HG02798 (cell line): ENCODE measurements at regions not wholly inside any gene's neighbourhood (a gene's known extent, or its start where the extent isn't known, plus 50 kb on each side); places are given as distances from the start of the nearest gene placed in this dataset.

Experiments
- ATAC-seq: cut with Tn5 transposase; IDR thresholded peaks from one replicate; pipeline ENCODE4 v1.9.1; 2021; ENCODE audit warnings: mild to moderate bottlenecking; ENCODE audit not compliant: unreplicated experiment, poor library complexity

- ATAC-seq, result no peak
Observed at GRCh38 chr3:11089931-11090330, 64.4 kb upstream of the HRH1 start.

- no peak for ATAC-seq
Observed at GRCh38 chr3:11090551-11090950, 63.7 kb upstream of the HRH1 start.

GRCh38 chr3:11091088-11091590, 63.2 kb upstream of the HRH1 start:
- no peak for ATAC-seq

- ATAC-seq, result no peak
Observed at GRCh38 chr3:11091791-11092190, 62.5 kb upstream of the HRH1 start.

- ATAC-seq, result no peak
Observed at GRCh38 chr3:11093823-11094340, 60.4 kb upstream of the HRH1 start.

GRCh38 chr3:11095932-11096265, 58.4 kb upstream of the HRH1 start:
- no peak for ATAC-seq

GRCh38 chr3:11096266-11097139, 57.8 kb upstream of the HRH1 start:
- ATAC-seq, result peak; percentile 59

- no peak for ATAC-seq
Observed at GRCh38 chr3:11099306-11099705, 55.0 kb upstream of the HRH1 start.
